ENCODE measurements at regions not wholly inside any gene's neighbourhood (a gene's known extent, or its start where the extent isn't known, plus 50 kb on each side); places are given as distances from the start of the nearest gene placed in this dataset.
"Not testable (repeated sequence)": the region's sequence is repeated elsewhere in the genome, so short reads cannot be mapped to it uniquely, and the experiment has no call there.

DNA sequence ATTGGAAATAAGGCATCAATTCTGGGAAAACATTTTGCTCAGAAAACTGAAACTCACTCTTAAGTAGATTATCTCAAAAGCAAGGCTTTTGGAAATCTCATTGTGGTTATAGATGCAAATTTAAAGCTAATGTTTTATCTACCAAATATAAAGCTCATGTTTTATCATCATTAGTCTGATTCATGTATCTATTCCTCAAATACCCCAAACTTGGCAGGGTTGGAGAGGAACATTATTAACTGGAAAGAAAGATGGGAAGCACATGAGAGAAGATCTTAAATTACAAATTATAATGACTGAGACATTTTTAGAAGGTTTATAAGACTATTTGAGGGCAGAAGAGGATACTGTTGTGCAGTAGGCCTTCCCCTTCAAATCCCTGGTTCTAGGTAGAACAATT, 137.3 kb upstream of the TGFBR2 start:
- no peak for DNase-seq (ENCODE audit: low spot score)

DNA sequence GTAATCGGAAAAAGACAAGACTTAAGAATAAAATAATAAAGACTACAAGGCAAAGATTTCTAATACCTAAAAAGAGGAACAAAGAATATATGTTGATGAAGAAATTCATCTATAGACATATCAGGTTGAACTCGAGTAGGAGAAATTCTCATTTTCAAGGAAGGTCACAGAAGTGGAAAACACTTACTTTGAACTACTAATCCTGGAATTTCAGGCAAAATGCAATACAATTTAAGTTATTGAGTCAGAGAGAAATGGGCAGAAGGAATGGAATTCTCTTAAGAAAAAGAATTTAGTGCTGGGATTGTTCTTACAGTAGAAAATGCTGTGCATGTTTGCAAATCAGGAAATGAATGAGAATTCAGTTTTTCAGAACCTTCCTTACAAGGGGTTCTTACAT, 135.9 kb upstream of the TGFBR2 start:
- no peak for DNase-seq (ENCODE audit: low spot score)

DNA sequence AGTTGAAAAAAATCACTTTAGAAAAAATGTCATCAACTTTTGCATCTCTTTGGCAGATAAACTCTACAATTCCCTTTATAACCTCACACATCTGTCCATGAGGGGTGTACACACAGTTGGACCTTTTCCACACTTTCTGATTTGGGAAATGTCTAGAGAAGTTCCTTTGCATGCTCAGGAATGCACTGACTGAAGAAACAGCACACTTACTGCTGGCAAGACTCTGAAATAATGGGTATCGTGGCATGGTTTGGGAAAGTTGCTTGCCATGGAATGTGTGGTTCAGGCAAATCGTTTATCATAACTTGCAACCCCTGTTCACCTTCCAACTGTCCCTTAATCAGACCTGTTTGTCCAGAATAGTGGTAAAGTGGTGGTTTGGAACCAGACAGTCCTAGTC, 135.3 kb upstream of the TGFBR2 start:
- DNase-seq (ENCODE audit: low spot score): no peak

DNA sequence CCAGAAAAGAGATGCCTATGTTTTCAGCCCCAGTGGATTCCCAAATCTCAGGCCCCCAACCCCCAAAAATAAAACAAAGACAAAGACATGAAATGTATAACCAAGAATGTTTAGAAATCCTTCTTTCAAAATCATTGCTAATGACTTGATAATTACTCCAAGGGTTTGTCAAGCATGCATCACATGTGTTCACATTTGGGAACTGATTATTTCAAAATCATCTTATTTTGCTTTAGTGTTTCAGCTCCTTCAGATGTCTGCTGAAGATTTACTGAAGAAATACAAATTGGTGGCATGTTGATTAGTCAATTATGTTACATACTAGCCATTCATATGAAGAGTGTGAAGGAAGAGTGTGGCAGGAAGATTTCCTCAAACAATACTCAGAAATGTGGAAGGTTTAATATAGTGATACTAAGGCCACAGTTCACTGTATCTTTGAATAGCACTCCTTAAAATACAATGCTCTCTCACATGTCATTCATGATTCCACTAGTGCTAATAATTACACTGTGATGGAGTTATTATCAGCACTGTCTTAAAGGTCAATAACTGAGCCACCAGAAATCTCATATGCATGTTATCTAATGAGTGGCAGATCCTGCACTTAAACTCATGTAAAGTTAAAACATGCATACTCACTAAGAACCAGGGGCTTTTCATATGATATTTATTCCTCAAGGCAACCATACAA, 134.5 kb upstream of the TGFBR2 start:
- DNase-seq (ENCODE audit: low spot score): no peak

DNA sequence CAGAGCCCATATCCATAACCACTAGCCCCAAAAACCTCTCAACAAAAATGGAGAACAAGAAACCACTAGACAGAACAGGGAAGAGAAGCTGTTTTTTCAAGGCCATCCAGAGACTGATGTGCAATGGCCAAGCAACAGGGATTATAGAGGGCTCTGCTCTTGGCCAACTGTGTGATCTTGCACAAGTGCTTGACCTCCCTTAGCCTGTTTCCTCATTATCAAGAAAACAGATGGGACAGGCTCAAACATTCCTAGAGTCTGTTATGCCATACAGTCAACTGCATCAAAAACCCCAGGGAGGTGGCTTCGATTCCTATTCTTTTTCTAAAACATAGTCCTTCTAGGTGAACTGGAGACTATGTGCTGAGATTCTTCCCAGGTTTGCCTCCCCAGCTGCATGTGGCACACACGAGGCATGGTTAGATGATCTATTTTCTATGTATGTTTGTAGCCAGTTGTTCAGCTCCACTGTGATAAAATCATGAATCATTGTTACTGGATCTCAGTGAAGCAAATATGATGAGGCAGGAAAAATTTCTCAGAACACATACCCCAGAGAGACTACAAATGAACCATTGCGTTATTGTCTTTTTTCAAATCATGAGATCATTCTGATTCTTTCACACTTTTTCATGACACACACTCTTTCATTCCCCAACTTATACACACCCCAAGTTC, 132.9 kb upstream of the TGFBR2 start:
- DNase-seq (ENCODE audit: low spot score): no peak

DNA sequence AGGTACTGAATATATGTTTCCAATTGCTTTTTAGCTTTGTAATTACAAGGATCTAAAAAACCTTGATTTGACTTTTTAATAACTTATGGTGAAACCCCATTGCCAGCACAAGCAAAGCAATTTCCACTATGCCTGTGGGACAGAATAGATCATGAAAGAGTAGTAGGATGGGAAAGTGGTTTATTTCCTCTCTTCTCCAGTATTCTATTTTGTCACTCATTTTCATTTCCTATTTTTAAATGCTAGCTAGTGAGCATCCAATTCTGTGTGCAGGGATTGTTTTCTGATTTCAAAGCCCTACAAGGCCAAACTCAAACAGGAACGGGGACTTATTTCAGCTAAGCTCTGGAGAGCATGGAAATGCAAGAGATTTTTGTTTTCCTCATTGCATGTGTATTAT, 132.0 kb upstream of the TGFBR2 start:
- DNase-seq (ENCODE audit: low spot score): no peak

DNA sequence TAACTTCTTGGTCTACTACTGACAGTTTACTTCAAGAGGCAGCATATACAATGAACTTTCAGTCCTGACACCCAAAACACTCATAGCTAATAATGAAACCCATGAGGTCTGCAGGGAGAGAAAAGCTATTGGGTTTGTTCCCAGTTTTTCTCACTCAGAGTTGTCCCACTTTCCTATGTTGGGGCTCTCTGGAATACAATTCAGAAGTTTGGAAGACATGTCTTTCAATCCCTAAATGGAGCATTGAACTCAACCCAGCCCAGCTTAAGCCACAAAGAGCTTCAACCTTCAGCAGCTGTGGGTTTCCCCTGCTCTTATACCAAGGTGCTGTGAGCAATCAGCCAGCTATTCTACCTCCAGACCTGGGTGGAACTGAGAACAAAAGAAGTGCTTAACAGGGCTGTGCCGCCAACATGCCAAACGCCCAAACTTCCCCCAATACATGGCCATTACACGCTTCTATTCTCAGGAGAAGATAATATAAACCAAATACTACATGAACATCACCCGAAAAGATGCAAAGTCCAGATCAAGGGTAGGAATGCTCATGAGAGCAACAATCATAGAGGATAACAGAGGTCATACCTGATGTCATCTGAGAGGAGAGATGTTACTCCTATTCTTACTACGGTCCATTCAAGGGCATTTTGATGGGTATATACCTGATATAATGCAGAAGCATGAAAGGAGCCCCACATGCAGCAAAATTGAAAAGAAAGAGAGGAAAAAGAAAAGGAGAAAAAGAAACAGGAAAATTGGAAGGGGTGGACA, 131.2 kb upstream of the TGFBR2 start:
- no peak for DNase-seq (ENCODE audit: low spot score)

DNA sequence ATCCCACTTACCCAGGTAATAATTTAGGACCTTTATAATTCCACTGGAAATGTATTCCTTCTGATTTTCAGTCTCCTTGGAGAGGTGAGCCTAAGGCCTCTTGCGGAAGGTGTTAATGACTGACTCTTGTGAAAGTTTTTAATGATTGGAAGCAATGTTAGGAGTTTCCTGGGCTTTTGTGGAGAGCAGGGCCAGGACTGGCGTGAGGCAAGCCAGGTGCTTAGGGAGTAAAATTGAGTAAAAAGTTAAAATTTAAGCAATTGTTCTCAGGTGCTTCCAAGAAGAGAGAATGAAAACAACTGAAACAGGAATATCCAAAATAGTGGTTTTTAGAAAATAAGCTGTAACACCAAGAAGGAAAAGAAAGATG, 130.6 kb upstream of the TGFBR2 start:
- no peak for DNase-seq (ENCODE audit: low spot score)

DNA sequence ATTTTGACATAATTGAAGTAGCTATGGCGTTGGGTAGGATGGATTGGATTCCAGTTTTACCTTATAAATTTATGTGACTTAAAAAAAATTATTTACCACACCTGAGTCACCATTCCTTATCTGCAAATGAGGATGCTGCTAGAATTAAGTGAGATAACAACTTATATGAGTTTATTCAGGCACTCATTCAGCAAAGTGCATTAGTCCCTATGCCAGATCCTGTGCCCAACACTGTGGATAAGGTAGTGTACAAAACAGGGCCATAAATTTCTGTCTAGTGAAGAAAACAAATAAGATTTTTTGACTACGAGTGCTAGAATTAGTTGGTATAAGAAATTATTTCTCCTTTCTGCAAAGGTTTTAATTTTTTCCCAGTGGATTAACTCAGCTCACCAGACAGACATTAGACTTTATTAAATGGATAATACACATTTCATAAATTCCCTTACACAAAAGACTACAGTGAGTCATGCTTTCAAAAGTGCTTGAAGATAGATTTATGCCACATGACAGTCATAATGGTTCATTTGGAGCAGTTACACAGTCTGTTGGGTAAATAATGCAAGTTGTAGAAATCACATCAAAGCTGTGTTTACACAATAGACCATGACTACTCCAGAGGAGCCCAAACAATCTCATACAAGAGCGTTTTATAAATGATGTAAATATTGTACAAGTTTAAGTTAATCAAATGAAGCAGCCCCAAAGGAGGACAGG, 129.9 kb upstream of the TGFBR2 start:
- peak; percentile 82 for DNase-seq (ENCODE audit: low spot score)

DNA sequence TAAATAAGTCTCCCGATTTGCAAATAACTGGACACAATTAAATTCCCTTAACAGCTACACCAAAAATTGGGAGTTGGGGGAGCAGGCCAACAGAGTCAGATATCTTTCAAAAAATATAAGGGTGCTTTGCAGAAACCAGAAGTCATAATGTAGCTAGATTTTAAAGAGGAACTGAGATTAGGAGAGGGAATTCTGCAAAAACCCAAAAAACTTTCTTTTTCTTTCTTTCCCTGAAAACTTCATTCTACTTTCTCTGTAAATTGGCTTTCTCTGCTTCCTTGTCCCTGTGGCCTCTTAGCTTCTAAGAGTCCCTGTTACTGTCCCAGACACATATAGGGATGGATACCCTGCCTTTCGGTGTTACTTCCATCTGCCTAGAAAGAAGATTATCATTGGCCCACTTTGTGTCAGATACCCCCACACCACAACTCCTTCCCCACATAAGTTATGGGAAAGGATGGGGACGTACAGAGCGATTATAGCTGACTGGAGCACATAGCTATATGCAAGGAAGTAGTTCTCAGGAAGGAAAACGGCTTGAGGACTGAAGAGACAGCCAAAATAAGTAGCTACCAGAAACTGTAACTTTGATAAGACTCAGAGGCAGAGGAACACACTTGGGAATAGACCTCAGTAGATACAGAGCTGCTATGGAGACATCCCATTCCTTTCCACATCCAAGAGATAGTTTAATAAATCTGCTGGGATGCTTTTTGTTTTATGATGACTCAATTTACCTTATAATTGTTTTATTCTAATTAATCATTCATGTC, 129.1 kb upstream of the TGFBR2 start:
- no peak for DNase-seq (ENCODE audit: low spot score)

DNA sequence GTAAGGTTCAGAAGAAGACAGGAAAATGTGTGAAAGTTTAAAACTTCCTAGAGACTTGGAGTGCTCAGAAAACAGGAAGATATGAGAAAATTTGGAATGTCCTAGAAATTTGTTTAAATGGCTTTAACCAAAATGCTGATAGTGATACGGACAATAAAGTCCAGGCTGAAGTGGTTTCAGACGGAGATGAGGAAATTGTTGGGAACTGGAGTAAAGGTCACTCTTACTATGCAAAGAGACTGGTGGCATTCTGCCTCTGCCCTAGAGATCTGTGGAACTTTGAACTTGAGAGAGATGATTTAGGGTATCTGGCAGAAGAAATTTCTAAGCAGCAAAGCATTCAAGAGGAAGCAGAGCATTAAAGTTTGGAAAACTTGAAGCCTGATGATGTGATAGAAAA, 126.7 kb upstream of the TGFBR2 start:
- peak; percentile 44 for DNase-seq (ENCODE audit: low spot score)

DNA sequence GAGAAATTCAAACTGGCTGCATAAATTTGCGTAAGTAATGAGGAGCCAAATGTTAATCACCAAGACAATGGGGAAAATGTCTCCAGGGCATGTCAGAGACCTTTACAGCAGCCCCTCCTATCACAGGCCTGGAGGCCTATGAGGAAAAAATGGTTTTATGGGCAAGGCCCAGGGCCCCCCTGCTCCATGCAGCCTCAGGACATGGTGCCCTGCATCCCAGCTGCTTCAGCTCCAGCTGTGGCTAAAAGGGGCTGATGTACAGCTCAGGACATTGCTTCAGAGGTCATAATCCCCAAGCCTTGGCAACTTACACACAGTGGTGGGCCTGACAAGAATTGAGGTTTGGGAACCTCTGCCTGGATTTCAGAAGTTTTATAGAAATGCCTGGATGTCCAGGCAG, 126.2 kb upstream of the TGFBR2 start:
- not testable (repeated sequence) for DNase-seq (ENCODE audit: low spot score)

DNA sequence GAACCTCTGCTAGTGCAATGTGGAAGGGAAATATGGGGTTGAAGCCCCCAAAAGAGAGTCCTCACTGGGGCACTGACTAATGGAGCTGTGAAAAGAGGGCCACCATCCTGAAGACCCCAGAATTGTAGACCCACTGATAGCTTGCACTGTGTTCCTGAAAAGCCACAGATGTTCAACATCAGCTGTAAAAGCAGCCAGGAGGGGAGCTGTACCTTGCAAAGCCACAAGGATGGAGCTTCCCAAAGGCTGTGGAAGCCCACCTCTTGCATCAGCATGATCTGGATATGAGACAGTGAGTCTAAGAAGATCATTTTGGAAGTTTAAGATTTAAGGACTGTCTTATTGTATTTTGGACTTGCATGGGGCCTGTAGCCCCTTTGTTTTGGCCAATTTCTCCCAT, 125.8 kb upstream of the TGFBR2 start:
- no peak for DNase-seq (ENCODE audit: low spot score)

DNA sequence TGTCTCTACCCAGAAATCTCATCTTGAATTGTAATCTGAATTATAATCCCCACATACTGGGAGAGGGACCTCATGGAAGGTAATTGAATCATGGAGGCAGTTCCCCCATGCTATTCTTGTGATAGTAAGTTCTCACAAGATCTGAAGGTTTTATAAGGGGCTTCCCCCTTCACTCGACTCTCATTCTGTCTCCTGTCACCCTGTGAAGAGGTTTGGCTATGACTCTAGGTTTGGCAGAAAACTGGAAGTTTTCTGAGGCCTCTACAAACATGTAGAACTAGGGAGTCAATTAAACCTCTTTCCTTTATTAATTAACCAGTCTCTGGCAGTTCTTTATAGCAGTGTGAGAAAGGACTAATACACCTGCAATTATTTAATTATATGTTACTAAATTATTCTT, 125.2 kb upstream of the TGFBR2 start:
- DNase-seq (ENCODE audit: low spot score): no peak

DNA sequence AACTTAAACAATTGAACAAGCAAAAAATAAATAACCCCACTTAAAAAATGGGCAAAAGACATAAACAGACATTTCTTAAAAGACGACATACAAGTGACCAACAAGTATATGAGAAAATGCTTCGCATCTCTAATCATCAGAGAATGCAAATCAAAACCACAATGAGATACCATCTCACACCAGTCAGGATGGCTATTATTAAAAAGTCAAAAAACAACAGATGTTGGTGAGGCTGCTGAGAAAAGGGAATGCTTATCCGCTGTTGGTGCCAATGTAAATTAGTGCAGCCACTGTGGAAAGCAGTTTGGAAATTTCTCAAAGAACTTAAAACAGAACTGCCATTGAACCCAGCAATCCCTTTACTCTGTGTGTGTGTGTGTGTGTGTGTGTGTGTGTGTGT, 122.2 kb upstream of the TGFBR2 start:
- DNase-seq (ENCODE audit: low spot score): not testable (repeated sequence)

DNA sequence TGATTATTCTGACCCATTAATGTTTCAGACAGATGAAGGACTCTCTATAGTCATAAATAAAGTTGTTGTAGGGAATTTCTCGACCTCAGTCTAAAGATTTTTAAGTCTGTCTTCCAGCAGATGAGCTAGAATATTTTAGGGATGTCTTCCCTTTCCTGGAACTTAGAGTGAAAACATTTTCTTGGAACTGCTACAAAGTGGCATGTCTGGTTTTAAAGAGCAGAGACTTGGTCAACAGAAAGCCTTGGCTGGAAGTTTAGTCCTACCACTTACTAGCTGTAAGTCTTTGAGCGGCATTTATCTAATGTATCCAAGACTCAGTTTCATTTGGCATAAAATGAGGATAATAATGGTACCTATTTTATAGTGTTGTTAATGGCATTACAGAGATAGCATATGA, 120.0 kb upstream of the TGFBR2 start:
- DNase-seq (ENCODE audit: low spot score): no peak

DNA sequence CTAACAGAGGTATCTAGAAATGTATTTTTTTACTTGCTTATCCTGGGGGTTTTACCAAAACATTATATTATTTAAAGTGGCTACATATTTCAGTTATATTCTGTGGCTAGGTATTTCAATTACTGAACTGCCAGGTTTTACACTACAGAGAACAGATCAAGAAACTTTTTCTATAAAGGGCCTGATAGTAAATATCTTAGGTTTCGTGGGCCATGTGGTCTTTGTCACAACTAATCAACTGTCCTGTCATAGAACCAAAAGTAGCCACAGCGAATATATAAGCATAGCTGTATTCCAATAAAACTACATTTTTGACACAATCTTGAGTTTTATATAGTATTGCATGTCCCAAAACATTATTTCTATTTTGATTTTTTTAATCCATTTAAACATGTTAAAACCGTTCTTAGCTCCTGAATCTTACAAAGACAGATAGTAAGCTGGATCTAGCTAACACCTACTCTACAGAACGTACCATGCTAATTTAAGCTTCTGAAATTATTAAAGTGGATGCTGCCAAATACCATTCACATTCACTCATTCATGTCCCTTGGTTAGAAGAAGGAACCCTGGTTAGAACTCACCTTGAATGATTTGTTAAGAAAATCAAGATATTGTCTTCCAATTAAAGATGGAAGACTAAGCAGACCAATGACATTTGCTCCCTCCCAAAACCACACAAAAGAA, 118.2 kb upstream of the TGFBR2 start:
- no peak for DNase-seq (ENCODE audit: low spot score)

DNA sequence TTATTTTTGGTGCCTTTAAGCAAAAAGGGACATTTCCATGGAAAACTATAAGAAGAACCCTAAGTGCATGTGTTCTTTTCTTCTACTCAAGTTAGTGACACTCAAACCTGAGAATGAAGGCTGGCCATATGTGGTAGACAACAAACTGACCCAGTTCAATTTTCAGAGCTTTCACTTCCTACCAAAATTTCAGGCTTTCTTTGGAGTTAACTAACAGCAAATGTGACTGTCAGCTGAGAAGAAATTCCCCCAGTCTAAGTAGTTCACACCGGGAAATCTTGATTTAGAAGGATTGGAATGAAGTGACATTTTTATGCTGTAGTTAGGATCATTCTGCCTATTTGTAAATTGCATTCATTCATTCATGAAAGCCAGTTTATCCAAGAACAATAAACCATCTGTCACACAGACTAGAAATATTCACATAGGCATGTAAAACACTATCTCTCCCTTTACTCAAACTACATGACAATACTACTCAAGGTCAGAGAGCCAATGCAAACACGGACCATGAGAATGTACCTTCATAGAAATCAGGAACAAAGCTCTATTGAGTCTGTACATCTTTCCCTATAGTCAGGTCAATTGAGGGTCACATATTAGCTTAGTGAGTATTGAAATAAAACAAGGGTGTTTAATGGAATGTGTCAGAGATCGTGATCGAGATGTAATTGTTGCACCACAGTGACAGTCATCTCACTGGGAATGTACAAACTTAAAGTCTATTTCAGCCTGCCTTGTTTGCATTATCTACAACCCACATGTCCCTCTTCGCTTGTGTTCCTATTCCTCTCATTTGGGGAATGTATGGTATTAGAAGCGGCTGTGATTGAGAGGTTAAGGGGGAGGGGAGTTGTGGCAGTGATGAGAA, 113.8 kb upstream of the TGFBR2 start:
- DNase-seq (ENCODE audit: low spot score): no peak

DNA sequence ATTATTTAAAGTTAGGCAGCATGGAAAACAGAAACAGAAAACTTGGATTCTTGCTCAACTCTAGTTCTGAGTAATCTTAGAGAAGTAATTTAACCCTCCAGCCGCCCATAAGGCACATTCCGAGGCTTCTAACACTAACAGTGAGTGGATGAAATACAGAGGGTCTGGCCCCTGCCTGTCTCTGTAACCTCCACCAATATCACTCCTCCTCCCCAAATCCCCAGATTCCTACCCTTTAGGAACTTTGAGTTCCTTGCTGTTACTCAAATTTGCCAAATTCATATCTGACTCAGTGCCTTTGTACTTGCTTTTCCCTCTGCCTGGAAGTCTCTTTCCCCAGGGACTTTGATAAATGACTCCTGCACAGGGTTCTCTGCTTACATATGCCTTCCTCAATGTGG, 112.5 kb upstream of the TGFBR2 start:
- DNase-seq (ENCODE audit: low spot score): no peak
